ENCODE measurements at regions not wholly inside any gene's neighbourhood (a gene's known extent, or its start where the extent isn't known, plus 50 kb on each side); places are given as distances from the start of the nearest gene placed in this dataset.

GRCh38 chr6:65852369-65852852 lies 145.4 kb upstream of the EYS start:
- Histone ChIP-seq H3K4me1 (ENCODE audit: control insufficient read depth, insufficient read depth, low read length) (no peaks in the 10 kb centered on the region), H3K27ac (ENCODE audit: low read length) (no peak overlapping the region), H3K4me3 (ENCODE audit: low read length) (no peak overlapping the region), H3K27me3 (ENCODE audit: control insufficient read depth, insufficient read depth, low read length) (no peaks in the 10 kb centered on the region), H3K9me3 (ENCODE audit: control insufficient read depth, insufficient read depth, low read length) (0 out of 2 replicates have a peak, but pooled peaks cover 1% of the 10 kb centered on the region), H3K36me3 (ENCODE audit: control insufficient read depth, insufficient read depth, low read length) (no peaks in the 10 kb centered on the region)
- DNase-seq (ENCODE audit: low read depth, low spot score): no peak
- no CpG with 5 or more reads among the region's 2 CpGs for WGBS (ENCODE audit: insufficient coverage, insufficient read length)

GRCh38 chr6:65830151-65830550 lies 123.1 kb upstream of the EYS start:
- no peak overlapping the region for H3K27ac ChIP-seq (ENCODE audit: low read length)
- no peak for DNase-seq (ENCODE audit: low read depth, low spot score)
- H3K27me3 ChIP-seq (ENCODE audit: control insufficient read depth, insufficient read depth, low read length): no peaks in the 10 kb centered on the region
- no peaks in the 10 kb centered on the region for H3K36me3 ChIP-seq (ENCODE audit: control insufficient read depth, insufficient read depth, low read length)
- no peaks in the 10 kb centered on the region for H3K9me3 ChIP-seq (ENCODE audit: control insufficient read depth, insufficient read depth, low read length)
- H3K4me3 ChIP-seq (ENCODE audit: low read length): no peak overlapping the region
- no peaks in the 10 kb centered on the region for H3K4me1 ChIP-seq (ENCODE audit: control insufficient read depth, insufficient read depth, low read length)

- peaks cover 2% of the 10 kb centered on the region for H3K9me3 ChIP-seq (ENCODE audit: control insufficient read depth, insufficient read depth, low read length)
- no peaks in the 10 kb centered on the region for H3K36me3 ChIP-seq (ENCODE audit: control insufficient read depth, insufficient read depth, low read length)
- DNase-seq (ENCODE audit: low read depth, low spot score): no peak
- no CpG with 5 or more reads among the region's 2 CpGs for WGBS (ENCODE audit: insufficient coverage, insufficient read length)
- no peaks in the 10 kb centered on the region for H3K4me1 ChIP-seq (ENCODE audit: control insufficient read depth, insufficient read depth, low read length)
- no peaks in the 10 kb centered on the region for H3K27me3 ChIP-seq (ENCODE audit: control insufficient read depth, insufficient read depth, low read length)
- no peak overlapping the region for H3K27ac ChIP-seq (ENCODE audit: low read length)
- H3K4me3 ChIP-seq (ENCODE audit: low read length): no peak overlapping the region
Measured at GRCh38 chr6:65819152-65819551, 112.1 kb upstream of the EYS start.

- H3K9me3 ChIP-seq (ENCODE audit: control insufficient read depth, insufficient read depth, low read length): peaks cover 2% of the 10 kb centered on the region
- DNase-seq (ENCODE audit: low read depth, low spot score): no peak
- H3K36me3 ChIP-seq (ENCODE audit: control insufficient read depth, insufficient read depth, low read length): no peaks in the 10 kb centered on the region
- no CpG with 5 or more reads among the region's 5 CpGs for WGBS (ENCODE audit: insufficient coverage, insufficient read length)
- H3K4me1 ChIP-seq (ENCODE audit: control insufficient read depth, insufficient read depth, low read length): no peaks in the 10 kb centered on the region
- no peaks in the 10 kb centered on the region for H3K27me3 ChIP-seq (ENCODE audit: control insufficient read depth, insufficient read depth, low read length)
- H3K27ac ChIP-seq (ENCODE audit: low read length): no peak overlapping the region
- no peak overlapping the region for H3K4me3 ChIP-seq (ENCODE audit: low read length)
Measured at GRCh38 chr6:65818576-65818975, 111.5 kb upstream of the EYS start.

GRCh38 chr6:65816991-65817390 lies 110.0 kb upstream of the EYS start:
- no CpG with 5 or more reads among the region's 2 CpGs for WGBS (ENCODE audit: insufficient coverage, insufficient read length)
- H3K9me3 ChIP-seq (ENCODE audit: control insufficient read depth, insufficient read depth, low read length): peaks cover 2% of the 10 kb centered on the region
- no peaks in the 10 kb centered on the region for H3K36me3 ChIP-seq (ENCODE audit: control insufficient read depth, insufficient read depth, low read length)
- H3K4me3 ChIP-seq (ENCODE audit: low read length): no peak overlapping the region
- H3K4me1 ChIP-seq (ENCODE audit: control insufficient read depth, insufficient read depth, low read length): no peaks in the 10 kb centered on the region
- H3K27me3 ChIP-seq (ENCODE audit: control insufficient read depth, insufficient read depth, low read length): no peaks in the 10 kb centered on the region
- no peak for DNase-seq (ENCODE audit: low read depth, low spot score)
- H3K27ac ChIP-seq (ENCODE audit: low read length): no peak overlapping the region

GRCh38 chr6:65814071-65814470 lies 107.0 kb upstream of the EYS start:
- no peaks in the 10 kb centered on the region; the same call in 1 of the 2 replicates for H3K9me3 ChIP-seq (ENCODE audit: control insufficient read depth, insufficient read depth, low read length)
- no peaks in the 10 kb centered on the region for H3K27me3 ChIP-seq (ENCODE audit: control insufficient read depth, insufficient read depth, low read length)
- no peak for DNase-seq (ENCODE audit: low read depth, low spot score)
- H3K4me1 ChIP-seq (ENCODE audit: control insufficient read depth, insufficient read depth, low read length): no peaks in the 10 kb centered on the region
- H3K4me3 ChIP-seq (ENCODE audit: low read length): no peak overlapping the region
- no peaks in the 10 kb centered on the region for H3K36me3 ChIP-seq (ENCODE audit: control insufficient read depth, insufficient read depth, low read length)
- H3K27ac ChIP-seq (ENCODE audit: low read length): no peak overlapping the region
- no CpG with 5 or more reads among the region's 3 CpGs for WGBS (ENCODE audit: insufficient coverage, insufficient read length)

GRCh38 chr6:65803186-65803585 lies 96.2 kb upstream of the EYS start:
- H3K27me3 ChIP-seq (ENCODE audit: control insufficient read depth, insufficient read depth, low read length): no peaks in the 10 kb centered on the region
- H3K4me1 ChIP-seq (ENCODE audit: control insufficient read depth, insufficient read depth, low read length): no peaks in the 10 kb centered on the region
- no peak for DNase-seq (ENCODE audit: low read depth, low spot score)
- no peaks in the 10 kb centered on the region for H3K9me3 ChIP-seq (ENCODE audit: control insufficient read depth, insufficient read depth, low read length)
- no peaks in the 10 kb centered on the region for H3K36me3 ChIP-seq (ENCODE audit: control insufficient read depth, insufficient read depth, low read length)
- no peak overlapping the region for H3K27ac ChIP-seq (ENCODE audit: low read length)
- no peak overlapping the region for H3K4me3 ChIP-seq (ENCODE audit: low read length)

- DNase-seq (ENCODE audit: low read depth, low spot score): no peak
Measured at GRCh38 chr6:65799389-65799788, 92.4 kb upstream of the EYS start.

GRCh38 chr6:65798280-65799014 lies 91.4 kb upstream of the EYS start:
- DNase-seq (ENCODE audit: low read depth, low spot score): no peak
- Histone ChIP-seq H3K9me3 (ENCODE audit: control insufficient read depth, insufficient read depth, low read length) (no peaks in the 10 kb centered on the region), H3K27me3 (ENCODE audit: control insufficient read depth, insufficient read depth, low read length) (no peaks in the 10 kb centered on the region), H3K4me1 (ENCODE audit: control insufficient read depth, insufficient read depth, low read length) (no peaks in the 10 kb centered on the region), H3K36me3 (ENCODE audit: control insufficient read depth, insufficient read depth, low read length) (no peaks in the 10 kb centered on the region), H3K27ac (ENCODE audit: low read length) (no peak overlapping the region), H3K4me3 (ENCODE audit: low read length) (no peak overlapping the region)
- 100% methylated on average over 1 of the region's 3 CpGs for WGBS (ENCODE audit: insufficient coverage, insufficient read length)

More at GRCh38 chr6:65799389-65799788, 92.4 kb upstream of the EYS start:
- no peaks in the 10 kb centered on the region for H3K9me3 ChIP-seq (ENCODE audit: control insufficient read depth, insufficient read depth, low read length)
- H3K27me3 ChIP-seq (ENCODE audit: control insufficient read depth, insufficient read depth, low read length): no peaks in the 10 kb centered on the region
- H3K4me1 ChIP-seq (ENCODE audit: control insufficient read depth, insufficient read depth, low read length): no peaks in the 10 kb centered on the region
- H3K36me3 ChIP-seq (ENCODE audit: control insufficient read depth, insufficient read depth, low read length): no peaks in the 10 kb centered on the region
- no peak overlapping the region for H3K27ac ChIP-seq (ENCODE audit: low read length)
- no peak overlapping the region for H3K4me3 ChIP-seq (ENCODE audit: low read length)

- no peak overlapping the region for H3K27ac ChIP-seq (ENCODE audit: low read length)
- no peak overlapping the region for H3K4me3 ChIP-seq (ENCODE audit: low read length)
- H3K36me3 ChIP-seq (ENCODE audit: control insufficient read depth, insufficient read depth, low read length): no peaks in the 10 kb centered on the region
- no peaks in the 10 kb centered on the region; the same call in 1 of the 2 replicates for H3K9me3 ChIP-seq (ENCODE audit: control insufficient read depth, insufficient read depth, low read length)
- H3K27me3 ChIP-seq (ENCODE audit: control insufficient read depth, insufficient read depth, low read length): no peaks in the 10 kb centered on the region
- no peak for DNase-seq (ENCODE audit: low read depth, low spot score)
- no CpG with 5 or more reads among the region's 1 CpG for WGBS (ENCODE audit: insufficient coverage, insufficient read length)
- no peaks in the 10 kb centered on the region for H3K4me1 ChIP-seq (ENCODE audit: control insufficient read depth, insufficient read depth, low read length)
Measured at GRCh38 chr6:65790666-65791065, 83.6 kb upstream of the EYS start.

GRCh38 chr6:65787787-65788186 lies 80.8 kb upstream of the EYS start:
- Histone ChIP-seq H3K27me3 (ENCODE audit: control insufficient read depth, insufficient read depth, low read length) (no peaks in the 10 kb centered on the region), H3K9me3 (ENCODE audit: control insufficient read depth, insufficient read depth, low read length) (no peaks in the 10 kb centered on the region; the same call in 1 of the 2 replicates), H3K4me1 (ENCODE audit: control insufficient read depth, insufficient read depth, low read length) (no peaks in the 10 kb centered on the region), H3K27ac (ENCODE audit: low read length) (no peak overlapping the region), H3K36me3 (ENCODE audit: control insufficient read depth, insufficient read depth, low read length) (no peaks in the 10 kb centered on the region), H3K4me3 (ENCODE audit: low read length) (no peak overlapping the region)
- no peak for DNase-seq (ENCODE audit: low read depth, low spot score)
- WGBS (ENCODE audit: insufficient coverage, insufficient read length): no CpG with 5 or more reads among the region's 34 CpGs

Data from iPS DF 6.9 (cell line).